ENCODE measurements at regions not wholly inside any gene's neighbourhood (a gene's known extent, or its start where the extent isn't known, plus 50 kb on each side); places are given as distances from the start of the nearest gene placed in this dataset.

DNA sequence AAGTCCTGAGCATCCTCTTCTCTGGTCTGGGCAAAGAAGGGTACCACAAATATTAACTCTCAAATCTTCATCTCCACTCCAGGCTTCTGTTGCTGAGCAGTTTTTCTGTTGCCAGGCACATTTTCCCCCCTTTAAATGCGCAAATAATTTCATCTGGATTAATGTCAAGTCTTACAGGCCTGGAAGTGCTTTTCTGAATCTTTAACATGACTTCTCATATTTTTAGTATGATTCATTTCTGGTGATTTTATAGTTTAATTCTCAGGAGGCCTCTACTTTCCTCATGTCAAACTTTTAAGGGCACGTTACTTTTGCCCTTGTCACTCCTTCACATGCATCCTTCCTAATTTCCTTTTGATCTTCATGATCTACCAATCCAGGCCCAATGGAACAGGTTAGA, 510.2 kb downstream of the METTL15 start:
- no peaks in the 10 kb centered on the region for H3K27me3 ChIP-seq (ENCODE audit: control insufficient read depth, insufficient read depth, low read length)
- POLR2A ChIA-PET, result no interaction called here
- CTCF ChIA-PET, result no interaction called here
- TF ChIP-seq, protein P1, sequence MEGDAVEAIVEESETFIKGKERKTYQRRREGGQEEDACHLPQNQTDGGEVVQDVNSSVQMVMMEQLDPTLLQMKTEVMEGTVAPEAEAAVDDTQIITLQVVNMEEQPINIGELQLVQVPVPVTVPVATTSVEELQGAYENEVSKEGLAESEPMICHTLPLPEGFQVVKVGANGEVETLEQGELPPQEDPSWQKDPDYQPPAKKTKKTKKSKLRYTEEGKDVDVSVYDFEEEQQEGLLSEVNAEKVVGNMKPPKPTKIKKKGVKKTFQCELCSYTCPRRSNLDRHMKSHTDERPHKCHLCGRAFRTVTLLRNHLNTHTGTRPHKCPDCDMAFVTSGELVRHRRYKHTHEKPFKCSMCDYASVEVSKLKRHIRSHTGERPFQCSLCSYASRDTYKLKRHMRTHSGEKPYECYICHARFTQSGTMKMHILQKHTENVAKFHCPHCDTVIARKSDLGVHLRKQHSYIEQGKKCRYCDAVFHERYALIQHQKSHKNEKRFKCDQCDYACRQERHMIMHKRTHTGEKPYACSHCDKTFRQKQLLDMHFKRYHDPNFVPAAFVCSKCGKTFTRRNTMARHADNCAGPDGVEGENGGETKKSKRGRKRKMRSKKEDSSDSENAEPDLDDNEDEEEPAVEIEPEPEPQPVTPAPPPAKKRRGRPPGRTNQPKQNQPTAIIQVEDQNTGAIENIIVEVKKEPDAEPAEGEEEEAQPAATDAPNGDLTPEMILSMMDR (IDR thresholded peaks at IDR 0.05; ENCODE audit: insufficient read depth, low read depth, low read length), result no peak
- H3K4me3 ChIP-seq (ENCODE audit: low read depth, low read length), result no peak overlapping the region
- no peaks in the 10 kb centered on the region for H3K36me3 ChIP-seq (ENCODE audit: control insufficient read depth, insufficient read depth, low read length)
- DNase-seq (ENCODE audit: low read depth), result no peak

DNA sequence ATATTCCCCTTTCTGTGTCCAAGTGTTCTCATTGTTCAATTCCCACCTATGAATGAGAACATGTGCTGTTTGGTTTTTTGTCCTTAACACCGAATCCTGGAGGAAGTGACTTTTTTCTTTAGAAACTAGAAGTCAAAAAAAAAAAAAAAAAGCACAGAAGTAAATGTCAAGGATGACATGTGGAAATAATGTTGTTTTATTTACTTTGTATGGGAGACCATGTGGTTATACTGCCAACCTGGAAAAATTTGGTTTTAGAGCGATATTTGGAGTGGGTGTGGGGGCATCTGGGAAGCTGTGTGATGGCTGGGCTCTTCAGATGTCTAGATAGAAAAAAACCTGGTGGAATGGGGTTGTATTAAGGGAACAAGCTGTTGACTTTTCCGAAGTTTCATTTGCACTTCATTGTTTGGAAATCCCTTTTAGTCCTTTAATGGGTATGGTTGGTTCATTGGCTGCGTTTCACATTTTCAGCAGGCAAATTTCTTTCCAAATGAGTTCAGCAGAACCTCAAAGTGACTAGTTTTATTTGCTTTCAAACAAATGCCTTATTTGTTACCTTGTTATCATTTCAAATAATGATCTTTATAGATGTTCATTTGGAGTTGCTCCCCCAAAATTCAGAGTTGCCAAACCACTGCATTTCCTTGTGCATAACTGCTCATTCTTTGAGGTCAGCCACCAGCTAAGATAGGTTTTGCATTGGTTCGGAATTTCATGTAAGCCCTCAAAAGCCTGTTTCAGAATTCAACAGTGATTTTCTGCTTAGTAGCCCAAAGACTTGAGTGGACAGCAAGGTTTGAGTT, 508.2 kb downstream of the METTL15 start:
- POLR2A ChIA-PET, result no interaction called here
- no peak for DNase-seq (ENCODE audit: low read depth)
- TF ChIP-seq, protein P1 (IDR thresholded peaks at IDR 0.05; ENCODE audit: insufficient read depth, low read depth, low read length), result no peak
- CTCF ChIA-PET, result interaction anchor here (0.5 to 1.2 kb wide), 3 partner anchors 15 to 165 kb away, joined by 3 to 5 read pairs (median 3); no protein-coding TSS in a partner anchor
- Histone ChIP-seq H3K4me3 (ENCODE audit: low read depth, low read length) (no peak overlapping the region), H3K36me3 (ENCODE audit: control insufficient read depth, insufficient read depth, low read length) (no peaks in the 10 kb centered on the region), H3K27me3 (ENCODE audit: control insufficient read depth, insufficient read depth, low read length) (no peaks in the 10 kb centered on the region)

DNA sequence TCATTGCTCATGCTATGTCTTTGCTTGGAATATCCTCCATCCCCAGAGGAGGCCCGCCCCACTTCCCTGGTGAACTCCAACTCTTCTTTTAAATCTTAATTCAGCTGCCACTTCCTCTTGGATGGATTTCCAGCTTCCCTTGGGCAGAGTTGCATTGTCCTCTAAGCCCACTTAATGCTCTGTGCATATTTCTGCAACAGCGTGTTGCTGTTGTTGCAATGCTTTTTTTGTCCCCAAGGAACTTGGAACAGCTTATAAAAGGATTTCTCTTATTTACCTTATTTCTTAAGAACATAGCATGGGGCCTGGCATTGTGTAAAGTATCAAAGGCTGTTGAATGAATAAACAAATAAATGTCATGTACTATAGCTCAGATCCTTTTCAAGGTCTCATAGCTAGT, 507.4 kb downstream of the METTL15 start:
- POLR2A ChIA-PET, result no interaction called here
- CTCF ChIA-PET, result interaction anchor here (0.6 to 1.0 kb wide), 2 partner anchors 18 to 50 kb away, joined by 3 read pairs; no protein-coding TSS in a partner anchor
- no peak for DNase-seq (ENCODE audit: low read depth)

DNA sequence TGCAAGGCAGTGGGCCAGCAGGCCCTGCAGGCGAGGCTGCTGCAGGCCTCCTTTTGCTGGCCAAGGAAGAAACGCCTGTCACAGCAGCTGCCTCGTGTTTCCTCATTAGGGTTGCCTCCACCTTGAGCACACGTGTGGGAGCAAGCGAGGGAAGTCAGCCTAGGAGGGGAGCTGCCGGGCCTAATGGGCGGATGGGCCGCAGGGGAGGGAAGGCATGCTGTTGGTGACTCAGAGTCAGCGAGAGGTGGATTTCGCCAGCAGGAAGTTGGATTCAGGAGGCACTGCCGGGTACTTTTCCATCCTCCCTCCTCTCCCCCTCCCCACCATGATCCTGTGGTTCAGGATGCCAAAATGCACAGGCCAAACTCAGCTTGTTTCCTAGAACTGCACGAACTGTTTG, 498.7 kb downstream of the METTL15 start:
- ChIA-PET POLR2A (no interaction called here), CTCF (interaction anchor here (1.3 to 1.7 kb wide), 2 partner anchors 12 to 15 kb away, joined by 3 to 4 read pairs; no protein-coding TSS in a partner anchor)
- Histone ChIP-seq H3K27me3 (ENCODE audit: control insufficient read depth, insufficient read depth, low read length) (no peaks in the 10 kb centered on the region), H3K36me3 (ENCODE audit: control insufficient read depth, insufficient read depth, low read length) (no peaks in the 10 kb centered on the region), H3K4me3 (ENCODE audit: low read depth, low read length) (no peak overlapping the region)
- no peak for DNase-seq (ENCODE audit: low read depth)
- TF ChIP-seq, protein P1 (IDR thresholded peaks at IDR 0.05; ENCODE audit: insufficient read depth, low read depth, low read length), result no peak

More for the DNA sequence above, 507.4 kb downstream of the METTL15 start:
- TF ChIP-seq, protein P1 (IDR thresholded peaks at IDR 0.05; ENCODE audit: insufficient read depth, low read depth, low read length), result no peak
- Histone ChIP-seq H3K36me3 (ENCODE audit: control insufficient read depth, insufficient read depth, low read length) (no peaks in the 10 kb centered on the region), H3K27me3 (ENCODE audit: control insufficient read depth, insufficient read depth, low read length) (no peaks in the 10 kb centered on the region), H3K4me3 (ENCODE audit: low read depth, low read length) (no peak overlapping the region)

DNA sequence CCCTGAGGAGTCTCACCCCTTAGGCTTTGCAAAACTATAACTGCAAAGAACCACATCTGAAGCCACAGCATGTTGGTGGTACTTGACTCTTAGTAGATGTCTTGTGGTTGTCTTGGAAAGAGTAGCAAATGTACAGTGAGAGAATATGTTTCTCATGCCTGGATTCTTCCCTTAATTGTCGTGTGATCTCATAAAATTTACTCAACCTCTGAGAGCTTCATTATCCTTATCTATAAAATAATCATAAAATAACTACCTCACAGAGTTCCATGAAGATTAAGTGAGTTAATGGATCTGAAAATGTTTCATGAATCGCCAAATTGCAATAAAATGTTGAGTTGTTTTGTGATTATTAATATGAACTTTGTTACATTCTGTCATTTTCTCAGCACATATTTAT, 491.5 kb downstream of the METTL15 start:
- no peak for DNase-seq (ENCODE audit: low read depth)
- Histone ChIP-seq H3K36me3 (ENCODE audit: control insufficient read depth, insufficient read depth, low read length) (no peaks in the 10 kb centered on the region), H3K4me3 (ENCODE audit: low read depth, low read length) (no peak overlapping the region), H3K27me3 (ENCODE audit: control insufficient read depth, insufficient read depth, low read length) (no peaks in the 10 kb centered on the region)
- TF ChIP-seq, protein P1 (IDR thresholded peaks at IDR 0.05; ENCODE audit: insufficient read depth, low read depth, low read length), result no peak
- CTCF ChIA-PET, result interaction anchor here (0.5 kb wide), 1 partner anchor 20 kb away, joined by 3 read pairs; no protein-coding TSS in a partner anchor
- POLR2A ChIA-PET, result no interaction called here
